Neural cell (in vitro differentiated cells): ENCODE measurements at regions not wholly inside any gene's neighbourhood (a gene's known extent, or its start where the extent isn't known, plus 50 kb on each side); places are given as distances from the start of the nearest gene placed in this dataset.
"Not testable (repeated sequence)": the region's sequence is repeated elsewhere in the genome, so short reads cannot be mapped to it uniquely, and the experiment has no call there.

Experiments used
- H2AFZ ChIP-seq: fragments of 200-600, 300-800 bp; sonication (generic), shearing (Covaris generic); 2 replicates; pipeline ENCODE4 v1.6.0; 2014; ENCODE audit warnings: low read depth, mild to moderate bottlenecking, antibody characterized with exemption, low read length, moderate library complexity
- H3F3A ChIP-seq: fragments of 200-600 bp; shearing (Covaris generic); 2 replicates; pipeline ENCODE4 v1.6.1; 2016; ENCODE audit warnings: mild to moderate bottlenecking, moderate library complexity, mixed read lengths, antibody characterized with exemption, low read length; ENCODE audit not compliant: insufficient read depth, poor library complexity, severe bottlenecking
- H3K27ac ChIP-seq: fragments of 200-600, 300-800 bp; sonication (generic), shearing (Covaris generic); 2 replicates; pipeline ENCODE4 v1.5.1; 2014; ENCODE audit warnings: mild to moderate bottlenecking, low read length, moderate library complexity
- H3K27me3 ChIP-seq: fragments of 300-800, 200-600 bp; sonication (generic), shearing (Covaris generic); 2 replicates; pipeline ENCODE4 v1.6.0; 2014; ENCODE audit warnings: mild to moderate bottlenecking, low read depth, low read length, moderate library complexity; ENCODE audit not compliant: insufficient read depth
- H3K36me3 ChIP-seq: fragments of 300-800, 200-600 bp; sonication (generic), shearing (Covaris generic); 2 replicates; pipeline ENCODE4 v1.5.1; 2014; ENCODE audit warnings: mild to moderate bottlenecking, antibody characterized with exemption, low read length, moderate library complexity; ENCODE audit not compliant: insufficient read depth
- H3K4me2 ChIP-seq: fragments of 300-800, 200-600 bp; sonication (generic), shearing (Covaris generic); 2 replicates; pipeline ENCODE4 v1.6.0; 2014; ENCODE audit warnings: mild to moderate bottlenecking, low read length
- H3K4me3 ChIP-seq: fragments of 300-800, 200-600 bp; sonication (generic), shearing (Covaris generic); 2 replicates; pipeline ENCODE4 v1.5.1; 2014; ENCODE audit warnings: mild to moderate bottlenecking, low read length, moderate library complexity
- H3K79me2 ChIP-seq: fragments of 200-600 bp; shearing (Covaris generic); replicated peaks from 2 replicates; pipeline ENCODE4 v1.6.0; 2014; ENCODE audit warnings: mild to moderate bottlenecking, low read length, moderate library complexity; ENCODE audit not compliant: insufficient read depth
- H3K9ac ChIP-seq: fragments of 300-800, 200-600 bp; sonication (generic), shearing (Covaris generic); 2 replicates; pipeline ENCODE4 v1.6.1; 2016; ENCODE audit warnings: mild to moderate bottlenecking, low read length, mixed read lengths
- H3K9me2 ChIP-seq: fragments of 200-600 bp; shearing (Covaris generic); 2 replicates; pipeline ENCODE4 v1.6.1; 2016; ENCODE audit warnings: mild to moderate bottlenecking, low read length, mixed read lengths; ENCODE audit not compliant: insufficient read depth
- H3K9me3 ChIP-seq: fragments of 200-600, 300-800 bp; sonication (generic), shearing (Covaris generic); 2 replicates; pipeline ENCODE4 v1.6.1; 2016; ENCODE audit warnings: mild to moderate bottlenecking, mixed run types, low read length, moderate library complexity, mixed read lengths
- H4K20me1 ChIP-seq: fragments of 200-600 bp; shearing (Covaris generic); 2 replicates; pipeline ENCODE4 v1.6.1; 2016; ENCODE audit warnings: mild to moderate bottlenecking, mixed run types; ENCODE audit not compliant: insufficient read depth
- CTCF ChIP-seq: fragments of 450-650 bp; IDR thresholded peaks from 2 replicates; pipeline ENCODE4 v1.5.1; 2014; ENCODE audit warnings: antibody characterized with exemption, mild to moderate bottlenecking, moderate library complexity; ENCODE audit not compliant: poor library complexity, severe bottlenecking
- EP300 ChIP-seq: fragments of 450-650 bp; conservative IDR thresholded peaks from 2 replicates; pipeline ENCODE4 v1.6.1; 2014; ENCODE audit warnings: antibody characterized with exemption, mild to moderate bottlenecking, moderate library complexity; ENCODE audit not compliant: poor library complexity, severe bottlenecking
- EZH2 ChIP-seq: fragments of 200-600, 300-800 bp; shearing (Covaris generic), sonication (generic); IDR thresholded peaks from 2 replicates; pipeline ENCODE4 v1.6.1; 2014; ENCODE audit warnings: antibody characterized with exemption, low read length, borderline replicate concordance, mild to moderate bottlenecking; ENCODE audit not compliant: insufficient read depth, poor library complexity, severe bottlenecking
- MXI1 ChIP-seq: fragments of 450-650 bp; conservative IDR thresholded peaks from 2 replicates; pipeline ENCODE4 v1.6.1; 2014; ENCODE audit warnings: antibody characterized with exemption, mild to moderate bottlenecking; ENCODE audit not compliant: poor library complexity, severe bottlenecking
- POLR2AphosphoS5 ChIP-seq: IDR thresholded peaks from 2 replicates; pipeline ENCODE4 v1.6.1; 2012
- RAD21 ChIP-seq: fragments of 450-650 bp; conservative IDR thresholded peaks from 2 replicates; pipeline ENCODE4 v1.6.1; 2014; ENCODE audit warnings: antibody characterized with exemption, mild to moderate bottlenecking, moderate library complexity
- REST ChIP-seq: IDR thresholded peaks from 2 replicates; pipeline ENCODE4 v1.6.1; 2012; ENCODE audit warnings: borderline replicate concordance
- SMC3 ChIP-seq: fragments of 450-650 bp; conservative IDR thresholded peaks from 2 replicates; pipeline ENCODE4 v1.6.1; 2014; ENCODE audit warnings: antibody characterized with exemption, mild to moderate bottlenecking, moderate library complexity; ENCODE audit not compliant: poor library complexity
- TAF1 ChIP-seq: IDR thresholded peaks from 2 replicates; pipeline ENCODE4 v1.6.1; 2012; ENCODE audit warnings: low read depth

GRCh38 chr20:48373555-48373934, 454.3 kb downstream of the PREX1 start:
- no peak overlapping the region for H3K4me3 ChIP-seq
- H3K9me3 ChIP-seq, result no peaks in the 10 kb centered on the region
- no peaks in the 10 kb centered on the region for H3K27me3 ChIP-seq
- H3K4me2 ChIP-seq, result no peak overlapping the region
- no peaks in the 10 kb centered on the region for H3K9me2 ChIP-seq
- H3K36me3 ChIP-seq, result no peaks in the 10 kb centered on the region
- TF ChIP-seq MXI1 (no peak), CTCF (no peak), POLR2AphosphoS5 (no peak), EZH2 (no peak), SMC3 (no peak), RAD21 (no peak), REST (no peak), EP300 (no peak), TAF1 (no peak)
- no peak overlapping the region for H2AFZ ChIP-seq
- H4K20me1 ChIP-seq, result no peaks in the 10 kb centered on the region
- H3F3A ChIP-seq, result no peaks in the 10 kb centered on the region
- H3K27ac ChIP-seq, result no peak overlapping the region
- H3K9ac ChIP-seq, result no peak overlapping the region
- H3K79me2 ChIP-seq, result no peaks in the 10 kb centered on the region

- not testable (repeated sequence) for H3K36me3 ChIP-seq, H3K4me2 ChIP-seq, H3K27me3 ChIP-seq, H3K4me3 ChIP-seq, H3K79me2 ChIP-seq, H3K9me2 ChIP-seq, H2AFZ ChIP-seq, H3K9ac ChIP-seq, H3K9me3 ChIP-seq, H4K20me1 ChIP-seq, H3K27ac ChIP-seq, H3F3A ChIP-seq
Measured at GRCh38 chr20:48372851-48373554, 454.8 kb downstream of the PREX1 start.

- Histone ChIP-seq H3K9me2 (no peaks in the 10 kb centered on the region), H3F3A (no peaks in the 10 kb centered on the region), H3K9ac (no peak overlapping the region), H3K4me3 (no peak overlapping the region), H3K27me3 (no peaks in the 10 kb centered on the region), H3K4me2 (no peak overlapping the region), H3K27ac (no peak overlapping the region), H2AFZ (no peak overlapping the region), H3K9me3 (no peaks in the 10 kb centered on the region), H4K20me1 (no peaks in the 10 kb centered on the region), H3K79me2 (no peaks in the 10 kb centered on the region), H3K36me3 (no peaks in the 10 kb centered on the region)
- TF ChIP-seq SMC3, result no peak
- TF ChIP-seq REST, result no peak
- no peak for TF ChIP-seq EP300
- no peak for TF ChIP-seq TAF1
- no peak for TF ChIP-seq RAD21
- no peak for TF ChIP-seq CTCF
- TF ChIP-seq EZH2, result no peak
- no peak for TF ChIP-seq POLR2AphosphoS5
- TF ChIP-seq MXI1, result no peak
Measured at GRCh38 chr20:48371211-48371610, 456.6 kb downstream of the PREX1 start.
